ENCODE measurements at regions not wholly inside any gene's neighbourhood (a gene's known extent, or its start where the extent isn't known, plus 50 kb on each side); places are given as distances from the start of the nearest gene placed in this dataset.

DNA sequence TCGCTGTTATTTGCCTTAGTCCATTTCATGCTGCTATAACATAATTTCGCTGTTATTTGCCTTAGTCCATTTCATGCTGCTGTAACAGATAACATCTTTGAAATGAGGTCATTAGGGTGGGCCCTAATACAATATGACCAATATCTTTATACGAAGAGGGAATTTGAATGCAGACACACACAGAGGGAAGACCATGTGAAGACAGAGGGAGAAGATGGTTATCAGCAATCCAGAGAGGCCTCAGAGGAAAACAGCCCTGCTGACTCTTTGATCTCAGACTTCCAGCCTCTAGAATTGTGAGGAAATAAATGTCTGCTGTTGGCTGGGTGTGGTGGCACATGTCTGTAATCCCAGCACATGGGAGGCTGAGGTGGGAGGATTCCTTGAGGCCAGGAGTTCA lies 404.9 kb downstream of the TYW1 start:
- TF ChIP-seq, protein P1, sequence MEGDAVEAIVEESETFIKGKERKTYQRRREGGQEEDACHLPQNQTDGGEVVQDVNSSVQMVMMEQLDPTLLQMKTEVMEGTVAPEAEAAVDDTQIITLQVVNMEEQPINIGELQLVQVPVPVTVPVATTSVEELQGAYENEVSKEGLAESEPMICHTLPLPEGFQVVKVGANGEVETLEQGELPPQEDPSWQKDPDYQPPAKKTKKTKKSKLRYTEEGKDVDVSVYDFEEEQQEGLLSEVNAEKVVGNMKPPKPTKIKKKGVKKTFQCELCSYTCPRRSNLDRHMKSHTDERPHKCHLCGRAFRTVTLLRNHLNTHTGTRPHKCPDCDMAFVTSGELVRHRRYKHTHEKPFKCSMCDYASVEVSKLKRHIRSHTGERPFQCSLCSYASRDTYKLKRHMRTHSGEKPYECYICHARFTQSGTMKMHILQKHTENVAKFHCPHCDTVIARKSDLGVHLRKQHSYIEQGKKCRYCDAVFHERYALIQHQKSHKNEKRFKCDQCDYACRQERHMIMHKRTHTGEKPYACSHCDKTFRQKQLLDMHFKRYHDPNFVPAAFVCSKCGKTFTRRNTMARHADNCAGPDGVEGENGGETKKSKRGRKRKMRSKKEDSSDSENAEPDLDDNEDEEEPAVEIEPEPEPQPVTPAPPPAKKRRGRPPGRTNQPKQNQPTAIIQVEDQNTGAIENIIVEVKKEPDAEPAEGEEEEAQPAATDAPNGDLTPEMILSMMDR (IDR thresholded peaks at IDR 0.05; ENCODE audit: low read depth, low read length, poor library complexity, severe bottlenecking): no peak
- TF ChIP-seq EZH2phosphoT487 (IDR thresholded peaks at IDR 0.05; ENCODE audit: borderline replicate concordance, low read length): no peak

Measured in DOHH2 (cell line).